T47D (cell line): ENCODE measurements at regions not wholly inside any gene's neighbourhood (a gene's known extent, or its start where the extent isn't known, plus 50 kb on each side); places are given as distances from the start of the nearest gene placed in this dataset.

ENCODE experiments used
- DNase-seq, 2 experiments: peaks; one replicate each; pipeline versions ENCODE4 v3.0.0 to v3.0.0-alpha.2; 2011 to 2012; ENCODE audit warnings: low read depth in 1 of 2, low spot score in 1 of 2
- JUND ChIP-seq: IDR thresholded peaks from 2 replicates; pipeline ENCODE4 v1.6.1; 2012; ENCODE audit warnings: low read depth
- in situ Hi-C: cut with HindIII; loops from 2 replicates; pipeline ENCODE4 v1.10.0; 2016; ENCODE audit warnings: low sequenced_read_pairs, low pct_unique_long_range_greater_than_20kb

GRCh38 chr12:39173726-39174125 lies 268.3 kb upstream of the CPNE8 start:
- no peak for DNase-seq
- in situ Hi-C loops = no loop called here
- no peak for TF ChIP-seq JUND

- in situ Hi-C loops = no loop called here
- no peak for DNase-seq
- TF ChIP-seq JUND = no peak
These were observed 259.9 kb upstream of the CPNE8 start for GRCh38 chr12:39165338-39165737.

- no peak for TF ChIP-seq JUND
- in situ Hi-C loops = no loop called here
- DNase-seq = no peak
These were observed 256.2 kb upstream of the CPNE8 start for GRCh38 chr12:39161465-39162085.

- no peak for DNase-seq
- no peak for TF ChIP-seq JUND
- in situ Hi-C loops = no loop called here
These were observed 252.4 kb upstream of the CPNE8 start for GRCh38 chr12:39157696-39158342.

- DNase-seq = no peak
- TF ChIP-seq JUND = no peak
- in situ Hi-C loops = no loop called here
These were observed 240.0 kb upstream of the CPNE8 start for GRCh38 chr12:39145175-39145999.

GRCh38 chr12:39144613-39145061 lies 239.2 kb upstream of the CPNE8 start:
- in situ Hi-C loops = no loop called here
- no peak for TF ChIP-seq JUND
- no peak for DNase-seq

- no peak for DNase-seq
- in situ Hi-C loops = no loop called here
These were observed 232.9 kb upstream of the CPNE8 start for GRCh38 chr12:39138268-39138667.

GRCh38 chr12:39127401-39127800 lies 222.0 kb upstream of the CPNE8 start:
- in situ Hi-C loops = no loop called here
- TF ChIP-seq JUND = no peak
- no peak for DNase-seq

More at GRCh38 chr12:39138268-39138667, 232.9 kb upstream of the CPNE8 start:
- TF ChIP-seq JUND = no peak

- peak in 1 of 2 experiments; percentile 15 for DNase-seq
- TF ChIP-seq JUND = no peak
- in situ Hi-C loops = no loop called here
These were observed 220.2 kb upstream of the CPNE8 start for GRCh38 chr12:39125566-39125965.

GRCh38 chr12:39124768-39125167 lies 219.4 kb upstream of the CPNE8 start:
- no peak for DNase-seq
- in situ Hi-C loops = no loop called here
- no peak for TF ChIP-seq JUND

- TF ChIP-seq JUND = no peak
- in situ Hi-C loops = no loop called here
- no peak for DNase-seq
These were observed 218.3 kb upstream of the CPNE8 start for GRCh38 chr12:39123580-39124253.

- no peak for TF ChIP-seq JUND
- in situ Hi-C loops = no loop called here
- no peak for DNase-seq
These were observed 217.3 kb upstream of the CPNE8 start for GRCh38 chr12:39122562-39123204.
